ENCODE measurements at regions not wholly inside any gene's neighbourhood (a gene's known extent, or its start where the extent isn't known, plus 50 kb on each side); places are given as distances from the start of the nearest gene placed in this dataset.

DNA sequence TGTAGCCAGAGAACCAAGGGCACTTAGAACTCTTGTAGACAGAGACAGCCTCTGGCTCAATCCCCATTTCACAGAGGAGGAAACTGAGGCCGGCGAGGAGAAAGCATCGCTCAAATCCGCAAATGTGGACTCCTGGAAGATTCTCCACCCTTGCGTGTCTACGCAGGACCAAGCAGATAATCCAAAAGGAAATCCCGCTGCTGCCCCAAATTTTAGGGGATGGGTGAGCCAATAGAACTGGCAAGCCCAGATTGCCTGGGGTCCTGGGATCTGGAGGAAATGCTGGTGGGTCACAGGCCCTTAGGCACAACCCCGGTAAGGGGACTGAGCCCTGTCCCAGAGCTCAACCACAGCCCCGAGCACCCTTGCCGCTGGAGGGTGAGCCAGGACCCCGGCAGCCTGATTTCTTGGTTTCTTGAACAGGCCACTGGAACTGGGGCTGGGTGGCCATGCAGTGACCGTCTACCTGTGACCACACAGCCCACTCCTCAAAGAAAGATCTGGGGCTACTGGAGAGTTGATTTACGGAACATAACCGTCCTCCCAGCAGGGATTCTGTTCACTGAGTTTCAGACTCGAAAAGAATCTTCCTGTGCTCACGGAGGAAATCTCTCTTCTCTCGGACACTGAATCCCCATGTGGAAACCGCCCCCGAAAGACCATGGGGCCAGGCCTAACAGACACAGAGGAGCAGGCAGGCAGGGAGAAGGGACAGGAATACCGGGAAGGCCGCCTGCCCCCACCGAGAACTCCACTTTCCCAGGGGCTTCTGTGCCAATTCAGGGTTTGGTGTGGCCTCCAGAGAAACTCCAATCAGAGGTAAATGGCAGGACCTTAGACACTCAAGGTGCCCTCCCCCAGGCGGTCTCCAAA, 238.4 kb downstream of the NPHP4 start:
- TF ChIP-seq CTCF (IDR thresholded peaks at IDR 0.05; ENCODE audit: low read depth, low read length, missing input control) (no peak), SP1 (IDR thresholded peaks at IDR 0.05) (no peak), RAD21 (IDR thresholded peaks at IDR 0.05) (no peak), TAF1 (conservative IDR thresholded peaks at IDR 0.05) (no peak), REST (IDR thresholded peaks at IDR 0.05) (no peak), ATF3 (IDR thresholded peaks at IDR 0.05) (no peak), JUND (IDR thresholded peaks at IDR 0.05) (no peak), ZBTB33 (IDR thresholded peaks at IDR 0.05) (no peak), EGR1 (IDR thresholded peaks at IDR 0.05; ENCODE audit: low read depth in 2 of 2) (no peak), FOXA1 (IDR thresholded peaks at IDR 0.05) (no peak), GABPA (IDR thresholded peaks at IDR 0.05 in 1 of 2, conservative IDR thresholded peaks at IDR 0.05 in 1 of 2) (no peak), HNF4A (conservative IDR thresholded peaks at IDR 0.05) (no peak), RXRA (IDR thresholded peaks at IDR 0.05) (no peak)
- TF ChIP-seq, protein P1, sequence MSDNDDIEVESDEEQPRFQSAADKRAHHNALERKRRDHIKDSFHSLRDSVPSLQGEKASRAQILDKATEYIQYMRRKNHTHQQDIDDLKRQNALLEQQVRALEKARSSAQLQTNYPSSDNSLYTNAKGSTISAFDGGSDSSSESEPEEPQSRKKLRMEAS (IDR thresholded peaks at IDR 0.05): no peak
